Large intestine (tissue), 3 donors: ENCODE measurements at regions not wholly inside any gene's neighbourhood (a gene's known extent, or its start where the extent isn't known, plus 50 kb on each side); places are given as distances from the start of the nearest gene placed in this dataset.

Source experiments
- DNase-seq, 2 donors: peaks; one replicate each; pipeline versions ENCODE4 v3.0.0 to v3.0.0-alpha.2; 2013
- H3K27ac ChIP-seq: one replicate; pipeline ENCODE4 v1.5.1; 2013; ENCODE audit warnings: low read length
- H3K27me3 ChIP-seq: 2 replicates; pipeline ENCODE4 v1.6.1; 2013; ENCODE audit warnings: low read length; ENCODE audit not compliant: control insufficient read depth, insufficient read depth
- H3K36me3 ChIP-seq: 2 replicates; pipeline ENCODE4 v1.6.1; 2013; ENCODE audit warnings: low read length; ENCODE audit not compliant: control insufficient read depth, insufficient read depth
- H3K4me1 ChIP-seq: one replicate; pipeline ENCODE4 v1.6.1; 2013; ENCODE audit warnings: low read length; ENCODE audit not compliant: control insufficient read depth, insufficient read depth
- H3K4me3 ChIP-seq: one replicate; pipeline ENCODE4 v1.5.1; 2013; ENCODE audit warnings: low read length
- H3K9me3 ChIP-seq: one replicate; pipeline ENCODE4 v1.6.1; 2013; ENCODE audit warnings: mild to moderate bottlenecking, low read depth, low read length, moderate library complexity; ENCODE audit not compliant: control insufficient read depth
- WGBS: methylation state at CpG from one replicate; pipeline ENCODE4 v1.1.5; 2013; ENCODE audit warnings: low lambda C conversion rate; ENCODE audit not compliant: insufficient coverage; 5-methylcytosine and 5-hydroxymethylcytosine counted together

DNA sequence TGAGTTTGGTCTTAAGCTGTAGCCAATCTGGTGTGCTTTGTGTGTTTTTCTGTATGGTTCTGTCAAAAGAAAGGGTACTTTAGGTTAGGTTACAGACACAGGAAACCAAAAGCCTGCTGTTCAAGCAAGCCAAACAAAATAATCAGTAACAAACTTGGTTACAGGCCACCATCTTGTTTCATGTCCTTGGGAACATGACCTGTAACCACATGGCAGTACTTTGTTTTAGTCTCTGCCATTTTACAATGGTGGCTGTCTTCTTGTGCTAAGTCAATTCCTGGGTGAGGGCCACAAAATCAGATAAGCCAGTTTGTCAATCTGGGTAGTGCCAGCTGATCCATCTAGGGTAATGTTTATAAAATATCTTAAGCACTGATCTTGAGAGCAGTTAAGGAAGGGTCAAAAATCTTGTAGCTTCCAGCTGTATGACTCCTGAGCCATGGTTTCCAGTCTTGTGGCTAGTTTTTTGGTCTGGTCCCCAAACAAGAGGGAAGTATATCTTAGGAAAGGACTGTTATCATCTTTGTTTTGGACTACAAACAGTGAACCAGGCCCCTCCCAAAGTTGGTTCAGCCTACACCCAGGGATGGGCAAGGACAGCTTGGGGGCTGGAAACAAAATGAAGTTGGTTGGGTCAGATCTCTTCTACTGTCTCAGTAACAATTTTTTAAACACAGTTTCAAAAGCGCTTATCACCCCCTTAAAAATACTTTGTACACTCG, 90.0 kb downstream of the IGLL5 start:
- Histone ChIP-seq H3K36me3 (no peaks in the 10 kb centered on the region), H3K4me1 (no peaks in the 10 kb centered on the region), H3K27ac (no peak overlapping the region), H3K27me3 (no peaks in the 10 kb centered on the region), H3K9me3 (no peaks in the 10 kb centered on the region), H3K4me3 (no peak overlapping the region)
- DNase-seq = no peak
- WGBS = no CpG with 5 or more reads among the region's 2 CpGs

DNA sequence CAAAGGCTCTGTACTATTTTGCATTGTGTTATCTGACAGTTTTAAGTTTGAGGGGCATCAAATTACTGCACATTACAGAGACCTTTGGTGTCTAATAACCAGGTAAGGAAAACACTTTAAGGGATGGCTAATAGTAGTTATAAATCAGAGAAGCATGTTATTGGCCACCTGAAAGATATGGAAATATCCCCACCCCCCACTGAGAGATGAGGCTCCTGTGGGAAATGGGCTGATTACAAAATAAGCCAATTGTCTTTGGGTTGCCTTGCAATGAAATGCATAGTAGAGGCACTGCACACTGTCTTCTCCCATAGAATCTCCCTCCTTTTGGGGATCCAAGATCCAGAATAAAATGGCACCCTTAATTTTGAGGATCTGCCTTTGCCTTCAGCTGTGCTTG, 91.0 kb downstream of the IGLL5 start:
- no peaks in the 10 kb centered on the region for H3K27me3 ChIP-seq
- no peaks in the 10 kb centered on the region for H3K36me3 ChIP-seq
- DNase-seq = no peak
- no peak overlapping the region for H3K4me3 ChIP-seq
- no peak overlapping the region for H3K27ac ChIP-seq
- no peaks in the 10 kb centered on the region for H3K9me3 ChIP-seq
- H3K4me1 ChIP-seq = no peaks in the 10 kb centered on the region

- H3K4me1 ChIP-seq = no peaks in the 10 kb centered on the region
- H3K36me3 ChIP-seq = no peaks in the 10 kb centered on the region
- H3K27ac ChIP-seq = no peak overlapping the region
- 91% methylated on average over 3 of the region's 4 CpGs for WGBS
- H3K4me3 ChIP-seq = no peak overlapping the region
- no peaks in the 10 kb centered on the region for H3K27me3 ChIP-seq
- no peaks in the 10 kb centered on the region for H3K9me3 ChIP-seq
- DNase-seq = no peak
Measured at GRCh38 chr22:22979121-22979724, 91.1 kb upstream of the GNAZ start.

DNA sequence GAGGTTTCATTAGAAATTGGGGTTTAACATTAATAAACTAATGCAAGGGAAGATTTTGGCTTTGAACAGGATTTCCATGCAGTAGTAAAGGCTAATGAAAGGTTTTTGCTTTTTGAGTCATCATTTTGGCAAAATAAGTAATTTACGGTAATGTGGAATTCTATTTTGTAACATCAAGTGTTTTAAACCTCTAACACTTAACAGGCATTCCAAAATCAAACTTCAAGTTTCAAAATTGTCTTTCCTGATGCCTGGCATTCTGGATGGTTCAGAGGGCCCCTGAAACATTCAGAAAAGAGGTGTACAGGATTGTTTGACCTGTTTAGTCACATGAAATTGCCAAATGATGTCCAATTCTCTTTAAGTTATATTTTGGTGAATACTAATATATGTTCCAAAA, 90.4 kb upstream of the GNAZ start:
- H3K4me1 ChIP-seq = no peaks in the 10 kb centered on the region

GRCh38 chr22:22981670-22982571, 88.4 kb upstream of the GNAZ start:
- Histone ChIP-seq H3K36me3 (no peaks in the 10 kb centered on the region), H3K4me3 (no peak overlapping the region), H3K4me1 (no peaks in the 10 kb centered on the region), H3K9me3 (no peaks in the 10 kb centered on the region), H3K27ac (no peak overlapping the region), H3K27me3 (no peaks in the 10 kb centered on the region)
- DNase-seq = no peak
- WGBS = no CpG with 5 or more reads among the region's 3 CpGs

More for the DNA sequence above, 90.4 kb upstream of the GNAZ start:
- WGBS = no CpG with 5 or more reads among the region's 1 CpG
- no peak overlapping the region for H3K4me3 ChIP-seq
- no peaks in the 10 kb centered on the region for H3K9me3 ChIP-seq
- no peak overlapping the region for H3K27ac ChIP-seq
- H3K36me3 ChIP-seq = no peaks in the 10 kb centered on the region
- no peaks in the 10 kb centered on the region for H3K27me3 ChIP-seq
- DNase-seq = no peak

DNA sequence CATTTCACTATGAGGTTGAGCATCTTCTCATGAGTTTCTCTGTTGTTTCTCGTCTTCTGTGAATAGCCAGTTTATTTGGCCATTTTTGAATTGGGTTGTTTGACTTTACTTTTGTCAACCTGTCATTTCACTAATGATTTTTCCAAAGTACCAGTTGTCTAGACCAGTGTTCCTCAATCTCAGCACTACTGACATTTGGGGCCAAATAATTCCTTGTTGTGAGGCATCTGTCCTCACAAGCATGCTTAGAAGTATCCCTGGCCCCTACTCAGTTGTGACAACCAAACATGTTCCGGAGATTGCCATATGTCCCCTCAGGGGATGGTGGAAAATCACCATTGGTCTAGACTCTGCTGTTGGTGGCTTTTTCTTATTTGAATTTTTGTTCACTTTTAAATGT, 87.7 kb upstream of the GNAZ start:
- DNase-seq = no peak
- H3K9me3 ChIP-seq = no peaks in the 10 kb centered on the region
- H3K27ac ChIP-seq = no peak overlapping the region
- H3K4me1 ChIP-seq = no peaks in the 10 kb centered on the region
- no peak overlapping the region for H3K4me3 ChIP-seq
- H3K27me3 ChIP-seq = no peaks in the 10 kb centered on the region
- WGBS = 60% methylated on average over 1 of the region's 2 CpGs
- no peaks in the 10 kb centered on the region for H3K36me3 ChIP-seq

DNA sequence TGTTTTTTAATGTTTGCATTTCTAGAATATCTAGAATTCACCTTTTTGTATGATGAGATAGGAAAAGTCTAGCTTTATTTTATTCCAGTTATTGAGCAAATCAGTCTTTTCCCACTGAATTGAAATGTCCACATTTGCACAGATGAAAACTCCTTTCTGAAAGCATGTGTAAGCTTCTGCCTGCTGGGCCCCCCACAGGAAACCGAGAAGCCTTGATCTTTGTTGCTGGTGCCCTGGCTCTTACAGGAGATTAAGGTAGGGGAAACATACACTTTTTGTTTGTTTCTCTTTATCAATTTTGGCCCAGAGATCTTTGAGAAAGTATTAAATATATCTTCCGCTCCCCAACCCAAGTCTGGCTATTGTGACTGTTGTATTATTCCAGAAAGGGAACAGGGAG, 87.2 kb upstream of the GNAZ start:
- Histone ChIP-seq H3K36me3 (no peaks in the 10 kb centered on the region), H3K27ac (no peak overlapping the region), H3K4me3 (no peak overlapping the region), H3K4me1 (no peaks in the 10 kb centered on the region), H3K27me3 (no peaks in the 10 kb centered on the region), H3K9me3 (no peaks in the 10 kb centered on the region)
- DNase-seq = no peak
- no CpG with 5 or more reads among the region's 2 CpGs for WGBS

- no CpG with 5 or more reads among the region's 1 CpG for WGBS
- H3K36me3 ChIP-seq = no peaks in the 10 kb centered on the region
- H3K4me3 ChIP-seq = no peak overlapping the region
- DNase-seq = no peak
- H3K4me1 ChIP-seq = no peaks in the 10 kb centered on the region
- no peak overlapping the region for H3K27ac ChIP-seq
- no peaks in the 10 kb centered on the region for H3K9me3 ChIP-seq
- no peaks in the 10 kb centered on the region for H3K27me3 ChIP-seq
Measured at GRCh38 chr22:22983816-22984215, 86.5 kb upstream of the GNAZ start.

DNA sequence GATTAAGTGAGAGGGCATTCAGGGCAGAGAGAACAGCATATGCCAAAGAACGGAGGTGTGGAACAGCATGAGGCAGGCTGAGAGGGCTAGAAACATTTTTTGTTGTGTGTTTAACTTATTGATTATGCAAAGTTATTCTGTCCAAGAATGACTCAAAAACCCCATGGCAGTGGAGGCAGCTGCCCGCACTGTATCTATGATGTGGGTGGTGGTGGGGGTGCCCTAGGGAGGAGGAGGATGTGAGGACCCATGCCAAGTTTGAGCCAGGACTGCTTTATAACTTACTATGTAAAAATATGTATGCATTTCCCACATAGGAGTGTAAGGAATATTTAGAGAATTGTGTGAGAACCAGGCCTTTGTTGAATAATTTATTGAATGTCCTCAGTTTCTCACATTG, 85.4 kb upstream of the GNAZ start:
- H3K27me3 ChIP-seq = no peaks in the 10 kb centered on the region
- no peaks in the 10 kb centered on the region for H3K4me1 ChIP-seq
- no peak for DNase-seq
- no peaks in the 10 kb centered on the region for H3K9me3 ChIP-seq
- H3K36me3 ChIP-seq = no peaks in the 10 kb centered on the region
- no peak overlapping the region for H3K27ac ChIP-seq
- no peak overlapping the region for H3K4me3 ChIP-seq
- no CpG with 5 or more reads among the region's 2 CpGs for WGBS

DNA sequence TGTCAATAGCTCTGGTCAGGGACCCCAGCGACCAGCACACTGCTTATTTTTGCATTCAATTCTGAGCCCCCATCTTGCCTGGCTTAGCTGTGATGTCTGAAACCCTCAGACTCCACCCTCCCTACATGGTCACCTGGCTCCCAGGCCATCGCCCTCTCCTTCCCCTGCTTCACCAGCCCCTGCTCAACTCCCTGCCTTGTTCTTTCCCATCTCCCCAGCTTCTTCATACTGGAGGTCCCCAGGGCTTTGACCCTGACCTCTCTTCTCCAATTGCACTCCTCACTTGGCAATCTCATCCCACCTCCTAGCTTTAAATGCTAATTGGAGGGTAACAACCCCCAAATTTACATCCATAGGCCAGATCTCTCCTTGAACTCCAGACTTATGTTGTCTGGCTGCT, 84.3 kb upstream of the GNAZ start:
- H3K9me3 ChIP-seq = no peaks in the 10 kb centered on the region
- no peak for DNase-seq

More for the DNA sequence above, 84.3 kb upstream of the GNAZ start:
- WGBS = no CpG with 5 or more reads among the region's 2 CpGs
- H3K4me3 ChIP-seq = no peak overlapping the region
- H3K27me3 ChIP-seq = no peaks in the 10 kb centered on the region
- H3K27ac ChIP-seq = no peak overlapping the region
- H3K4me1 ChIP-seq = no peaks in the 10 kb centered on the region
- H3K36me3 ChIP-seq = no peaks in the 10 kb centered on the region
